ENCODE measurements at regions not wholly inside any gene's neighbourhood (a gene's known extent, or its start where the extent isn't known, plus 50 kb on each side); places are given as distances from the start of the nearest gene placed in this dataset.

GRCh38 chr4:152099981-152100378 is 339.2 kb upstream of the GATB start:
- no peak for TF ChIP-seq CTCF (IDR thresholded peaks at IDR 0.05)
- TF ChIP-seq EZH2 (IDR thresholded peaks at IDR 0.05) = no peak
- no peak for TF ChIP-seq EZH2phosphoT487 (IDR thresholded peaks at IDR 0.05)
